Esophagus muscularis mucosa (tissue), 4 donors: ENCODE measurements at regions not wholly inside any gene's neighbourhood (a gene's known extent, or its start where the extent isn't known, plus 50 kb on each side); places are given as distances from the start of the nearest gene placed in this dataset.
A peak's percentile ranks its signal among the peaks of the same experiment; 100 is the strongest.
"Not testable (repeated sequence)": the region's sequence is repeated elsewhere in the genome, so short reads cannot be mapped to it uniquely, and the experiment has no call there.

Experiments used
- DNase-seq: peaks from one replicate; pipeline ENCODE4 v3.0.0-alpha.2; 2017; ENCODE audit errors: extremely low spot score
- H3K27ac ChIP-seq, 4 donors: fragments of 200-600 bp; sonication (generic); replicated peaks in 1 of 4; 1 replicate in 3 of 4; 2 replicates in 1 of 4; pipeline ENCODE4 v1.5.1; 2016 to 2019; ENCODE audit warnings: mild to moderate bottlenecking in 1 of 4
- H3K27me3 ChIP-seq, 4 donors: fragments of 200-600 bp; sonication (generic); one replicate each; pipeline versions ENCODE4 v1.5.1 to v1.6.0; 2016 to 2019
- H3K36me3 ChIP-seq, 4 donors: fragments of 200-600 bp; sonication (generic); one replicate each; pipeline ENCODE4 v1.5.1; 2016 to 2019
- H3K4me1 ChIP-seq, 4 donors: fragments of 200-600 bp; sonication (generic); one replicate each; pipeline ENCODE4 v1.5.1; 2016 to 2019
- H3K4me3 ChIP-seq, 4 donors: fragments of 200-600 bp; sonication (generic); 1 replicate in 2 of 4; 2 replicates in 2 of 4; pipeline ENCODE4 v1.5.1; 2016 to 2019; ENCODE audit warnings: mild to moderate bottlenecking in 4 of 4, moderate library complexity in 1 of 4
- H3K9me3 ChIP-seq, 4 donors: fragments of 200-600 bp; sonication (generic); 1 replicate in 3 of 4; 2 replicates in 1 of 4; pipeline ENCODE4 v1.5.1; 2016 to 2019
- EP300 ChIP-seq: sonication (generic); formaldehyde crosslinking; IDR thresholded peaks from one replicate; pipeline ENCODE4 v1.6.1; 2017; ENCODE audit warnings: antibody characterized with exemption
- POLR2A ChIP-seq: fragments of 450-650 bp; IDR thresholded peaks from one replicate; pipeline ENCODE4 v1.6.1; 2017; ENCODE audit warnings: antibody characterized with exemption, moderate library complexity, mild to moderate bottlenecking, low read depth
- POLR2AphosphoS5 ChIP-seq, 2 donors: sonication (generic); formaldehyde crosslinking; IDR thresholded peaks; one replicate each; pipeline ENCODE4 v1.6.1; 2017; ENCODE audit warnings: antibody characterized with exemption in 2 of 2
- WGBS: methylation state at CpG from one replicate; pipeline ENCODE4 v1.1.5; 2018; 5-methylcytosine and 5-hydroxymethylcytosine counted together
- intact Hi-C: fragments of 100-400 bp; cut with DNase I; formaldehyde crosslinking; loops from one replicate; pipeline ENCODE4 v1.15.1; 2023
- TF ChIP-seq, protein P1 (sequence below), 3 experiments: fragments of 200-600 bp in 2 of 3; fragments of 450-650 bp in 1 of 3; sonication (generic) in 2 of 3; IDR thresholded peaks; one replicate each; pipeline ENCODE4 v1.5.1; 2017 to 2019; ENCODE audit warnings: antibody characterized with exemption in 3 of 3, mild to moderate bottlenecking in 2 of 3, moderate library complexity in 1 of 3

DNA sequence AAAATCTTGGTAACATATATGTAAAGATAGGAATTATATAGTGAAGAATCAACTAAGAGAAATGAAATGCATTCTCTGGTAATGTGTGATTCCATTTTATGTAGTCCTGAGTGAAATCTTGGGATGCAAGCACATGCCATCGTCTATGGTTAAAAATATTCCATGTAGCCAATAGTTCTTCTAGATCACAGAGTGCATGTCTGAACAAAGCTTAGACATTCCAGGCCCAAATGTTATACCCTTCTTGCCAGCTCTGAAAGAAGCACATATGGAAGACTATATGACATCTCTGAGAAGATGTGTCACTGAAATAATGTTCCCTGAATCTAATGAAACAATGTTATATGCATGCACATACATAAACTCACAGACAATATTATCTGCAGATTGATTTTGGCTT lies 92.3 kb upstream of the TFPI start:
- TF ChIP-seq EP300: no peak
- no peak overlapping the region for H3K27ac ChIP-seq
- intact Hi-C loops: no loop called here
- no peaks in the 10 kb centered on the region for H3K9me3 ChIP-seq
- WGBS: 96% methylated on average over 1 of the region's 1 CpG
- H3K36me3 ChIP-seq: no peaks in the 10 kb centered on the region
- H3K4me3 ChIP-seq: no peak overlapping the region
- no peak for DNase-seq
- no peaks in the 10 kb centered on the region for H3K27me3 ChIP-seq
- no peaks in the 10 kb centered on the region for H3K4me1 ChIP-seq

DNA sequence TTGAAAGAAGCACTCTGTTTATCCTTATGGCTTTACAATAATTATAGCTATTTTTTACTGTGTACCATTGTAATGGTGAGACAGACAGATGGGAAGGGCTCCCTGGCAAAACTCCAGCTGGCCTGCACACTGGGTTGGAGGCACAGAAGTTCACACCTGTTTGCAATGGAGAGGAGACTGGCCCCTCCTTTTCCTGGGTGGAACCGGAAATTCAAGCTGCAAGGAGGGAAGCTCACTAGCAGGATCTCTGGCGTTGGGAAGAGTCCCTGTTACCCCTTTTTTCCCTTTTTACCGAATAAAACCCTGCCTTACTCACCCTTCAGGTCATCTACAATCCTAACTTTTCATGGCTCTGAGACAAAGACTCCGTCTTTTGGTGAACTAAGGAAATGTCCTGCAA lies 100.3 kb upstream of the TFPI start:
- no peaks in the 10 kb centered on the region for H3K36me3 ChIP-seq
- no peak for DNase-seq
- no peaks in the 10 kb centered on the region for H3K27me3 ChIP-seq
- H3K27ac ChIP-seq: no peak overlapping the region
- 65% methylated on average over 4 of the region's 4 CpGs for WGBS
- H3K4me3 ChIP-seq: no peak overlapping the region
- no peaks in the 10 kb centered on the region for H3K9me3 ChIP-seq
- TF ChIP-seq, protein P1, sequence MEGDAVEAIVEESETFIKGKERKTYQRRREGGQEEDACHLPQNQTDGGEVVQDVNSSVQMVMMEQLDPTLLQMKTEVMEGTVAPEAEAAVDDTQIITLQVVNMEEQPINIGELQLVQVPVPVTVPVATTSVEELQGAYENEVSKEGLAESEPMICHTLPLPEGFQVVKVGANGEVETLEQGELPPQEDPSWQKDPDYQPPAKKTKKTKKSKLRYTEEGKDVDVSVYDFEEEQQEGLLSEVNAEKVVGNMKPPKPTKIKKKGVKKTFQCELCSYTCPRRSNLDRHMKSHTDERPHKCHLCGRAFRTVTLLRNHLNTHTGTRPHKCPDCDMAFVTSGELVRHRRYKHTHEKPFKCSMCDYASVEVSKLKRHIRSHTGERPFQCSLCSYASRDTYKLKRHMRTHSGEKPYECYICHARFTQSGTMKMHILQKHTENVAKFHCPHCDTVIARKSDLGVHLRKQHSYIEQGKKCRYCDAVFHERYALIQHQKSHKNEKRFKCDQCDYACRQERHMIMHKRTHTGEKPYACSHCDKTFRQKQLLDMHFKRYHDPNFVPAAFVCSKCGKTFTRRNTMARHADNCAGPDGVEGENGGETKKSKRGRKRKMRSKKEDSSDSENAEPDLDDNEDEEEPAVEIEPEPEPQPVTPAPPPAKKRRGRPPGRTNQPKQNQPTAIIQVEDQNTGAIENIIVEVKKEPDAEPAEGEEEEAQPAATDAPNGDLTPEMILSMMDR (IDR thresholded peaks at IDR 0.05): no peak
- no peak for TF ChIP-seq POLR2A
- no peak for TF ChIP-seq EP300
- H3K4me1 ChIP-seq: no peaks in the 10 kb centered on the region
- intact Hi-C loops: no loop called here

DNA sequence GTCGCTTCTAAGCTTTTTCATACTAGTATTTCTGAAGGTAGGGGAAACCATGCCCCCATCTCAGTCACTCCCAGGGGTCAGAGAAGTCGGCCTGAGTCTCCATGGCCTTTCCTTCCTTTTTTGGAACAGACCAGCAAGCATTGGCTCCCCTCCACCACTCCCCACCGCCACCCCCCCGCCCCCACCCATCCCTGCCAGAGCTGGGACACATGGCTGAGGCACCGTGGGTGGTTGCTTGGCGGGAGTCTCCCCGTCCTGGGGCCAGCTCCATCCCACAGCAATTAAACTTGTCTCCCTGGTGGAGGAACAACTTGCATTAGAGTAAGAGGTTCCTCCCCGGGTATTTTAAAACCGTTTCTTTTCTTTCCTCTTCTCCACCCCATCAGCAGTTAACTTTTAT lies 100.8 kb upstream of the TFPI start:
- Histone ChIP-seq H3K4me1 (no peaks in the 10 kb centered on the region), H3K4me3 (no peak overlapping the region), H3K27ac (no peak overlapping the region), H3K9me3 (no peaks in the 10 kb centered on the region), H3K36me3 (no peaks in the 10 kb centered on the region), H3K27me3 (no peaks in the 10 kb centered on the region)
- WGBS: 78% methylated on average over 9 of the region's 9 CpGs
- TF ChIP-seq POLR2AphosphoS5 (IDR thresholded peaks at IDR 0.05) (no peak), POLR2A (no peak), EP300 (no peak)
- TF ChIP-seq, protein P1 (IDR thresholded peaks at IDR 0.05): no peak
- DNase-seq: no peak
- intact Hi-C loops: no loop called here

DNA sequence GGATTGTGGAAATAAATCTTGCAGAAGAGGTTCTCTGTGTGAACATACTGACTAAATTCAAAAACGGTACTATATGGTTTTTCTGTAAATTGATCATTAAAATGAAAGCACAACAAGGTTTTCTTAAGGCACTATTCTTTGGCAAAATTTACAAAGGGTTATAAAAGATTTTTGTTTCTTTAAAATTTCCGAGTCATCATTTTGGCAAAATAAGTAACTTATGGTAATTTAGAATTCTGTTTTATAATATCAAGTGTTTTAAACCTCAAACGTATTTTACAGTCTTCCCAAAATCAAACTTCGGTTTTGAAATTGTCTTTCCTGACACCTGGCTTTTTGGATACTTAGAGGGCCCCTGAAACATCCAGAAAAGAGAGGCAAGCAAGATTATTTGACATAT lies 101.9 kb upstream of the TFPI start:
- Histone ChIP-seq H3K27ac (no peak overlapping the region), H3K27me3 (no peaks in the 10 kb centered on the region), H3K9me3 (no peaks in the 10 kb centered on the region), H3K4me3 (no peak overlapping the region), H3K36me3 (no peaks in the 10 kb centered on the region), H3K4me1 (no peaks in the 10 kb centered on the region)
- WGBS: 71% methylated on average over 4 of the region's 4 CpGs
- intact Hi-C loops: no loop called here
- TF ChIP-seq POLR2AphosphoS5 (IDR thresholded peaks at IDR 0.05): no peak
- TF ChIP-seq EP300: no peak
- TF ChIP-seq, protein P1 (IDR thresholded peaks at IDR 0.05): no peak
- TF ChIP-seq POLR2A: no peak
- no peak for DNase-seq

DNA sequence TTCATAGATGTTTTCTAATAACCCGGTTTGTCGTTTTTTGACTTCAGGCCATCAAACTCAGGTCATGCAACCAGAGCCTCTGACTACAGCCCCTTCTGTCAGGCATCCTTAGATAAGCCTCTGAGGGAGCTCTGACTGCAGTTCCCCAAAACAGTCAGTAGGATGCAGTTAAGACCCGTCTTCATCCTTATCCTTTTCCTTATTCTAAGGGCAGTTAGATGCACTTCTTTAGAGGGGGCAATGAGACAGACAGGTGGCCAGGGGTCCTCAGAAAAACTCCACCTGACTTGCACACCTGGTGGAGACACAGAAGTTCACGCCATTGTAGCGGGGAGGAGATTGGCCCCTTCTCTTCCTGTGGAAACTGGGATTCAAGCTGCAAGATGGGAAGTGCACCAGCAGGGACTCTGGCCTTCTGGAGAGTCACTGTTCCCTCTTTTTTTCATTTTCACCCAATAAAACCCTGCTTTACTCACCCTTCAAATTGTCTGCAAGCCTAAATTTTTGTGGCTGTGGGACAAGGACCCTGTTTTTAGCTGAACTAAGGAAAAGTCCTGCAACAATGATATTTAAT lies 104.8 kb upstream of the TFPI start:
- intact Hi-C loops: no loop called here

DNA sequence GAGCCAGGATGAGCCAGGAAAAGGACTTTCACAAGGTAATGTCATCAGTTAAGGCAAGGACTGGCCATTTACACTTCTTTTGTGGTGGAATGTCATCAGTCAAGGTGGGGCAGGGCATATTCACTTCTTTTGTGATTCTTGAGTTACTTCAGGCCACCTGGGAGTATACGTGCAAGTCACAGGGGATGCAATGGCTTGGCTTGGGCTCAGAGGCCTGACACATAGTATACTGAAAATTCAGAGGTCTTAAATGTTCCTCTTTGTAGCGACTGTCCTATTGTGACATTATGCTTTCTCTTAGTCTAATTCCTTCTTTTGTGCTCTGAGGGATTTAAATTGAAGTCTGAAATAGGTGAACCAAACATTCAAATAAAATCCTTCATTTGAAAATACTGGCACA lies 121.8 kb upstream of the TFPI start:
- 93% methylated on average over 2 of the region's 2 CpGs for WGBS
- intact Hi-C loops: not testable (repeated sequence)

More for the DNA sequence above, 104.8 kb upstream of the TFPI start:
- 38% methylated on average over 5 of the region's 5 CpGs for WGBS
- H3K27me3 ChIP-seq: no peaks in the 10 kb centered on the region
- no peak for TF ChIP-seq POLR2A
- TF ChIP-seq, protein P1 (IDR thresholded peaks at IDR 0.05): peak in 1 of 3 experiments; percentile 12
- H3K36me3 ChIP-seq: no peaks in the 10 kb centered on the region
- no peak overlapping the region for H3K27ac ChIP-seq
- DNase-seq: no peak
- H3K4me3 ChIP-seq: no peak overlapping the region
- no peaks in the 10 kb centered on the region for H3K4me1 ChIP-seq
- no peaks in the 10 kb centered on the region for H3K9me3 ChIP-seq

More for the DNA sequence above, 121.8 kb upstream of the TFPI start:
- not testable (repeated sequence) for H3K4me1 ChIP-seq, H3K9me3 ChIP-seq, H3K27me3 ChIP-seq, DNase-seq, H3K4me3 ChIP-seq, H3K36me3 ChIP-seq, H3K27ac ChIP-seq
